HG02623 (cell line): ENCODE measurements at regions not wholly inside any gene's neighbourhood (a gene's known extent, or its start where the extent isn't known, plus 50 kb on each side); places are given as distances from the start of the nearest gene placed in this dataset.

Experiments used
- ATAC-seq: cut with Tn5 transposase; IDR thresholded peaks from one replicate; pipeline ENCODE4 v1.9.1; 2021; ENCODE audit warnings: moderate library complexity; ENCODE audit not compliant: unreplicated experiment

- no peak for ATAC-seq
Measured at GRCh38 chr15:31545257-31545656, 218.6 kb downstream of the KLF13 start.

- ATAC-seq: no peak
Measured at GRCh38 chr15:31550211-31550977, 223.8 kb downstream of the KLF13 start.

- ATAC-seq: no peak
Measured at GRCh38 chr15:31551323-31551722, 224.7 kb downstream of the KLF13 start.

- ATAC-seq: no peak
Measured at GRCh38 chr15:31552482-31553099, 226.0 kb downstream of the KLF13 start.

GRCh38 chr15:31554261-31554660 lies 227.6 kb downstream of the KLF13 start:
- ATAC-seq: no peak

DNA sequence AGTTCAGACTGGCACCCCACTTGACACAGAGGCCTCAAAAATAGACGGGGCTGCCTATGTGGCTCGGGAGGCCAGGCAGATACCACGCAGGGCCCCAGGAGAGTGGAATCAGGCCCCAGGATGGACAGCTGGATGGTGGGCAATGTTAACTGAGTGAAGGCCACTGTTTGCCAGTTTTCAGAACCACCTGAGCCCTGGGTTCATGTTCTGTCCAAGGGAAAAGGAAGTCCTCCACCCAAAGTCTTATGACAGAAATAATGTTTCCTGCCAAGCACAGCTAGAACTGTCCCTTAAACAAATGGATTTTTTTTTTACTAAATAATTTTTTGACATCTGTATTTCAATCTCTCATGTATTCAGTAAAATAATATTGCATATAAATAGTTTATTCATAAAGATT lies 228.4 kb downstream of the KLF13 start:
- ATAC-seq: no peak

DNA sequence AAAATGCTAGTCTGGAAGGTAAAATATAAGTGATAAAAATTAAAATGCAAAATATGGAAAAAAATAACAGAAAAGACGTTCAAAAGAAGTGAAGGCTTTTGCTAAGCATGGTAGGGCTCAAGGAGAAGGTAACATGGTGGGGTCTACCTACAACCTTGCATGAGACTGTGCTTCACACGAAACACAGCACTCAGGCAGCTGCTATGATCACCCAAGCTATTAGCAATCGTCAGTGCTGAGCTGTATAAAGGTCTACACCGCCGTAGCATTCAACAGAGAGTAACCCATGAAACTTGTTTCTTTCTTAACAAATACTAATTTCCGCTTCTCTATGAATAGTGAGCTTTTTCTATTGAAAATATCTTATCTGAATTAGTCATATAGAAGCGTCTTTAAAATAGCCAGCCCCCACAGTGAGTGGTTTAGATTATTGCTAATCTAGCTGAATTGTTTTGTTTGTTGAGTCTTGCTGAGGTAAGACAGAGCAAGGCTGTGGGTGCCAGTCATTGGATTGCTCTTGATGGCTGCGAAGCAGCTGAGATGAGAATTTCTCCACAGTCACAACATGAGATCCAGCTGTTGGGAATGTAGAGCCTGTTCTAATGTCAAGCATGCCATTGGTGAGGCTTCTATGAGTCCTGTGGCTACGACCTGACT lies 230.0 kb downstream of the KLF13 start:
- ATAC-seq: no peak

DNA sequence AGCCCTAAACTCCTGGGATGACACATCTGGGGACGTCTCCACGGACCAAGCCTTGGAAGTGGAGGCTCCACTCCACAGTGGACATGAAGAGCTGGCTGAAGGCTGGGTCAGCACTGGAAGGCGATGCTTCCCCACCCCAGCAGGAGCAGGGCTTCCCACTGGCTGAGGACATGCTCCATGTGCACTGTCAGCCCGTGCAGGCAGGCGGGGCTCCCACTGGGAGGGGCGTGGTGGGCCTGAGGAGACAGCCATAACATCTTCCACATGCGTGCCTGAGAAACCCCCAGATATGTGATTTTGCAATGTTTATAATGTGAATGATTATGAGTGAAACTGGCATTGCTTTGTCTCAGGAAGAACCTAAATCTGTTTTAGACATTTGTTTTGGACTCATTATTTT lies 231.3 kb downstream of the KLF13 start:
- ATAC-seq: no peak

- ATAC-seq: no peak
Measured at GRCh38 chr15:31558840-31559239, 232.2 kb downstream of the KLF13 start.

- ATAC-seq: no peak
Measured at GRCh38 chr15:31559786-31560185, 233.2 kb downstream of the KLF13 start.

- no peak for ATAC-seq
Measured at GRCh38 chr15:31560643-31561042, 234.0 kb downstream of the KLF13 start.

DNA sequence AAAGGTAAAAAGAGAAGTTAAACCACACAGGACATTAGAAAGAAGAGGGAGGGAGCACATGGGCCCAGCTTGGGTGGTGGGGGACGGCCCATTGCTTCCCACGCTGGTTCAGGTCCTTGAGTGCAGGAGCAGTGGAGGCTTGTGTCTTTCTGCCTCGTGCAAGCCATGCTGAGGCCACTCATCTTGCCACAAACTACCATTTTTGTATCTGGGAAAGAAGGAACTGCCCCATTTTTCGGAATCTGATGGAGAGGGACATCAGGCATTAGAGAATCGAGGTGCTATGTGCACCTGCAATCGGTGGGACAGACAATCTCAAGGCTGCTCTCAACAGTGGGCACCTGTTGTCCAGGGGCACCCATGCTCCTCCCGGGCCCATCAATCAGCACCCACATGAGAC lies 234.5 kb downstream of the KLF13 start:
- ATAC-seq: no peak

DNA sequence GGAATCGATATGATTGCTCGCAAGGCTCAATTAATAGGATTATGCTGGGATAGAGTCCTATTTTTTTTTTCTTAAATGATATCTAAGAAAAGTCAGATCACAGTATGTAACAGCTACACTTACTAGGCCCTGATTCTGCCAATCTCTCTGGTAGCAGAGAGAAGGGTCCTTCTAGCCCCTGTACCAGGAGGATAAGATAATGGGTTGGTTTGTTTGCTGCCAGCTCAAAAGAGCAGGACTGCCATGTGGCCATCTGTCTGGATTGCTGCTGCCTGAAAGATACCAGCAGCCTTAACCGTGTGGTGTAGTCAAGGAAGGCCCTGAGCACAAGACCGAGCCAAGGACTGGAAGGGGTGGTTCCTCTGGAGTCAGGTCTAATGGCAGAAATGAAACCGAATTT lies 236.4 kb downstream of the KLF13 start:
- ATAC-seq: no peak

DNA sequence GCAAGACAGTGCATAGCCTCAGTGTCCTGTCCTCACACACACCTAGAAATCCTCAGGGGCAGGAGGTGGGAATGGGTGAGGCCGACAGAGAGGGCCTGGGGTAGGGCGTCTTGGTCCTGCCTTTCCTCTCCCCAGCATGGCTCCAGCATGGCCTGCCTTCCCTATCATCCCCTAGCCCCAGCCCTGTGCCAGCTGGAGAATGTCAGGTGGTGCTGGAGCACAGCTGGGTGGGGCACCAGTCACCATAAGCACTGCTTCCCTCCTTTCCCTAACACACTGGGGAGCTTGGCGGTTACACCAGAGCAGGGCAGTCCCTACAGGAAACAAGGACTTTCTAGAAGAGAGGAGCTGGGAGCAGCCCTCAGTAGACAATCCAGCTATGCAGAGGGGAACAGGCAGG lies 236.8 kb downstream of the KLF13 start:
- no peak for ATAC-seq

GRCh38 chr15:31567861-31568260 lies 241.2 kb downstream of the KLF13 start:
- ATAC-seq: no peak

- no peak for ATAC-seq
Measured at GRCh38 chr15:31569836-31570235, 243.2 kb downstream of the KLF13 start.

- ATAC-seq: no peak
Measured at GRCh38 chr15:31570591-31570990, 244.0 kb downstream of the KLF13 start.

DNA sequence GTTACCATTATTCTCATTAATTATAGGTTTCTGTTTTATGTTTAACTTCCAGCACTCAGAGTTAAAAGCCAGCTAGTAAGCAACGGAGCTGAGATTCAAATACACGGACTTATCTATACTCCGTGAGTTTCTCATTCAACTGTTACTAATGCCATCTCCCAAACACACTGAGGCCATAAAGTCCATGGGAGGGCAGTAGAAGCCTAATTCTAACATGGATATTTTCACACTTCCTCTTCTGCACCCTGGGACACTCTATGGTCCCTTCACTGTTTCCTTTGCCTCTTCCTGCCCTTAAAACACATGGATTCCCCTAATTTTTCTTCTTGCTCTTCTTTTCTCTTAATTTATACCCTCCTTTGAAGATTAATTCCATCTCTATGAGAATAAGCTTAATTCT lies 245.0 kb downstream of the KLF13 start:
- no peak for ATAC-seq

DNA sequence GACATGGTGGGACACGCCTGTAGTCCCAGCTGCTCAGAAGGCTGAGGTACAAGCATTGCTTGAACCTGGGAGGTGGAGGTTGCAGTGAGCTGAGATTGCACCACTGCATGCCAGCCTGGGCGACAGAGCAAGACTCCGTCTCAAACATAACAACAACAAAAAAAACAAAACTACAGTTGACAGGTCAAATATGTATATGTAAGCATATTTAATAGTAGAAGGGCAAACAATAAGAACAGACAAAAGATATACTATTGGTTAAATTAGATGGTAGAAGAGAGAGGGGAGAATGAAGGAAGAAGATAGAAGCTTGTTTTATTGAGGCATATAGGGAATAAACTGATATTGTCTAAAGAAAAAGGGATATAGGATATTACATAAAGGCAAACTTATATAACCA lies 247.1 kb downstream of the KLF13 start:
- ATAC-seq: no peak

- no peak for ATAC-seq
Measured at GRCh38 chr15:31574766-31575165, 248.1 kb downstream of the KLF13 start.

- no peak for ATAC-seq
Measured at GRCh38 chr15:31577108-31577507, 250.5 kb downstream of the KLF13 start.

- no peak for ATAC-seq
Measured at GRCh38 chr15:31579282-31579681, 252.6 kb downstream of the KLF13 start.
